ENCODE measurements at regions not wholly inside any gene's neighbourhood (a gene's known extent, or its start where the extent isn't known, plus 50 kb on each side); places are given as distances from the start of the nearest gene placed in this dataset.

- no peaks in the 10 kb centered on the region for H3K4me1 ChIP-seq
- intact Hi-C loops (cut with DNase I), result no loop called here
- no peaks in the 10 kb centered on the region for H3K36me3 ChIP-seq
- no peaks in the 10 kb centered on the region for H3K9me3 ChIP-seq
- H3K4me3 ChIP-seq, result no peak overlapping the region
- TF ChIP-seq CTCF (IDR thresholded peaks at IDR 0.05), result no peak
- TF ChIP-seq POLR2A (IDR thresholded peaks at IDR 0.05), result no peak
- ATAC-seq, result no peak
- DNase-seq, result no peak
- whole genome bisulfite sequencing (ENCODE audit: insufficient coverage, low coverage, low lambda C conversion rate, missing lambda C conversion rate), result 58% methylated on average over 6 of the region's 6 CpGs
- no peaks in the 10 kb centered on the region for H3K27me3 ChIP-seq
- no peak overlapping the region for H3K27ac ChIP-seq
Observed at GRCh38 chr13:106734198-106734597, 166.3 kb upstream of the ARGLU1 start.

GRCh38 chr13:106723036-106723435 lies 155.1 kb upstream of the ARGLU1 start:
- no peak for ATAC-seq
- intact Hi-C loops (cut with DNase I), result no loop called here
- TF ChIP-seq CTCF (IDR thresholded peaks at IDR 0.05) (no peak), POLR2A (IDR thresholded peaks at IDR 0.05) (no peak)
- no peak for DNase-seq
- Histone ChIP-seq H3K27ac (no peak overlapping the region), H3K9me3 (no peaks in the 10 kb centered on the region), H3K4me1 (no peaks in the 10 kb centered on the region), H3K4me3 (no peak overlapping the region), H3K36me3 (no peaks in the 10 kb centered on the region), H3K27me3 (no peaks in the 10 kb centered on the region)
- whole genome bisulfite sequencing (ENCODE audit: insufficient coverage, low coverage, low lambda C conversion rate, missing lambda C conversion rate), result 47% methylated on average over 6 of the region's 6 CpGs

- no peak overlapping the region for H3K4me3 ChIP-seq
- no peaks in the 10 kb centered on the region for H3K36me3 ChIP-seq
- intact Hi-C loops (cut with DNase I), result no loop called here
- H3K4me1 ChIP-seq, result no peaks in the 10 kb centered on the region
- no peak for TF ChIP-seq CTCF (IDR thresholded peaks at IDR 0.05)
- no peak for TF ChIP-seq POLR2A (IDR thresholded peaks at IDR 0.05)
- DNase-seq (no peak), ATAC-seq (no peak)
- WGBS (ENCODE audit: insufficient coverage, low coverage, low lambda C conversion rate, missing lambda C conversion rate), result 21% methylated on average over 3 of the region's 3 CpGs
- H3K9me3 ChIP-seq, result no peaks in the 10 kb centered on the region
- H3K27ac ChIP-seq, result no peak overlapping the region
- no peaks in the 10 kb centered on the region for H3K27me3 ChIP-seq
Observed at GRCh38 chr13:106722620-106723019, 154.7 kb upstream of the ARGLU1 start.

- intact Hi-C loops (cut with DNase I), result no loop called here
Observed at GRCh38 chr13:106721599-106721998, 153.7 kb upstream of the ARGLU1 start.

More at GRCh38 chr13:106721599-106721998, 153.7 kb upstream of the ARGLU1 start:
- Histone ChIP-seq H3K4me1 (no peaks in the 10 kb centered on the region), H3K4me3 (no peak overlapping the region), H3K27me3 (no peaks in the 10 kb centered on the region), H3K27ac (no peak overlapping the region), H3K9me3 (no peaks in the 10 kb centered on the region), H3K36me3 (no peaks in the 10 kb centered on the region)
- TF ChIP-seq POLR2A (IDR thresholded peaks at IDR 0.05) (no peak), CTCF (IDR thresholded peaks at IDR 0.05) (no peak)
- ATAC-seq, result no peak
- 52% methylated on average over 6 of the region's 6 CpGs for whole genome bisulfite sequencing (ENCODE audit: insufficient coverage, low coverage, low lambda C conversion rate, missing lambda C conversion rate)
- no peak for DNase-seq
